22Rv1 (cell line): ENCODE measurements at regions not wholly inside any gene's neighbourhood (a gene's known extent, or its start where the extent isn't known, plus 50 kb on each side); places are given as distances from the start of the nearest gene placed in this dataset.

Source experiments
- CTCF ChIP-seq: fragments of 450-650 bp; IDR thresholded peaks from 2 replicates; pipeline ENCODE4 v1.5.1; 2017; ENCODE audit warnings: mild to moderate bottlenecking
- ZFX ChIP-seq: fragments of 450-650 bp; IDR thresholded peaks from 2 replicates; pipeline ENCODE4 v1.6.1; 2017; ENCODE audit warnings: antibody characterized with exemption, borderline replicate concordance

- no peak for TF ChIP-seq CTCF
- TF ChIP-seq ZFX, result no peak
These were observed 170.2 kb upstream of the CHRM2 start for GRCh38 chr7:136698231-136698630.
